GM18870 (cell line): ENCODE measurements at regions not wholly inside any gene's neighbourhood (a gene's known extent, or its start where the extent isn't known, plus 50 kb on each side); places are given as distances from the start of the nearest gene placed in this dataset.

ENCODE experiments used
- ATAC-seq: cut with Tn5 transposase; IDR thresholded peaks from one replicate; pipeline ENCODE4 v1.9.1; 2021; ENCODE audit warnings: moderate library complexity; ENCODE audit not compliant: unreplicated experiment

GRCh38 chr6:137688230-137688971 is 178.7 kb upstream of the TNFAIP3 start:
- no peak for ATAC-seq

DNA sequence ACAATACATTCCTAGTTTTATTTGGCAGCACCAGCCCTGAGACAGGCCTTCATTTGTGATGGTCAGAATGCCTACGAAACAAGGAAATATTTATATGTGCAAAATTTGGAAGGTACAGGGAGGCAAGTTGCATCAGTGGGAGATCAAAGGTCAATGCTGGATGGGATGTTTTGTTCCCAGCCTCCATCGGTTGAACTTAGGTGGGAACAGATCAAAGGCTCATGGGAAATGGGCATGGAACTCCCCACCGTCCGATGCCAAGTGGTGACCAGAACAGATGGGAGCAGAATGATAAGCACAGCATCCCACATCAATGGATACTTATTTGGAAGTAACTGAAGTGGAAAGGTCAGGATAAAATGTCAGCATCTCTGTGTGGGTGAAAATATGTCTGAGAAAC is 177.7 kb upstream of the TNFAIP3 start:
- ATAC-seq = no peak

- ATAC-seq = no peak
Observed at GRCh38 chr6:137690034-137690433, 177.0 kb upstream of the TNFAIP3 start.

DNA sequence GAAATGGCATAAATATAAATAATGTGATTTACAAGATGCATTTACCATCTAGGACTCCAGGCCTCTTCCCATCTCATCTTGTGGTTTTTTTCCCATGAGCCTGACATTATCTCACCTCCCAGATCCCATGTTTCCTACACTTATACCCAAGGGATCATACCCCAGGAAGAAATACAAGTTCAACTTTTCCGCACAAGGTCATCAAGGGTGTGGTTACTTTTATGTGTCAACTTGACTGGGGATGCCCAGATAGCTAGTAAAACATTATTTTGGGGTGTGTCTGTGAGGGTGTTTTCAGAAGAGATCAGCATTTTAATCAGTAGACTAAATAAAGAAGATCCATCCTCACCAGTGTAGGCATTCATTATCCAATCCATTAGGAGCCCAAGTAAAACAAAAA is 176.3 kb upstream of the TNFAIP3 start:
- no peak for ATAC-seq

DNA sequence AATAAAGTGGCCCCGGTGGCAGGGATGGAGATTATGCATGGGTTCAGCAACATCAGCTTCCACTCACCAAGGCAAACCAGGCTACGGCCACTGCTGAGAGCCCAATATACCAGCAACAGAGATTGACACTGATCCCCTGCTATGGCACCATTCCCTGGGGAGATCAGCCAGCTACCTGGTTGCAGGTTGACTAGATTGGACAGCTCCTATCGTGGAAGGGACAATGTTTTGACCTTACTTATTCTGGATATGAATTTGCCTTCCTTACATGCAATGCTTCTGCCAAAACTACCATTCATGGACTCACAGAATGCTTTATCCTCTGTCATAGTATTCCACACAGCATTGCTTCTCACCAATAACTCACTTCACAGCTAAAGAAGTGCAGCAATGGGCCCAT is 174.8 kb upstream of the TNFAIP3 start:
- no peak for ATAC-seq

DNA sequence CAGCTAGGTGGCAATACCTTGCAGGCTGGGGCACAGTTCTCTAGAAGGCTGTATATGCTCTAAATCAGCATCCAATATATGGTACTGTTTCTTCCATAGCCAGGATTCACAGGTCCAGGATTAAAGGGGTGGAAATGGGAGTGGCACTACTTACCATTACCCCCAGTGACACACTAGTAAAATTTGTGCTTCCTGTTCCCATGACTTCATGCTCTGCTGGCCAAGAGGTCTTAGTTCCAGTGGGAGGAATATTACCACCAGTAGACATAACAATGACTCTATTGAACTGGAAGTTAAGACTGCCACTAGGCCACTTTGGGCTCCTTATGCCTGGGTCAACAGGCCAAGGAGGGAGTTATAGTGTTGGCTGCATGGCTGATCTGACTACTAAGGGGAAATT is 174.3 kb upstream of the TNFAIP3 start:
- ATAC-seq = no peak

- no peak for ATAC-seq
Observed at GRCh38 chr6:137693711-137694110, 173.3 kb upstream of the TNFAIP3 start.

DNA sequence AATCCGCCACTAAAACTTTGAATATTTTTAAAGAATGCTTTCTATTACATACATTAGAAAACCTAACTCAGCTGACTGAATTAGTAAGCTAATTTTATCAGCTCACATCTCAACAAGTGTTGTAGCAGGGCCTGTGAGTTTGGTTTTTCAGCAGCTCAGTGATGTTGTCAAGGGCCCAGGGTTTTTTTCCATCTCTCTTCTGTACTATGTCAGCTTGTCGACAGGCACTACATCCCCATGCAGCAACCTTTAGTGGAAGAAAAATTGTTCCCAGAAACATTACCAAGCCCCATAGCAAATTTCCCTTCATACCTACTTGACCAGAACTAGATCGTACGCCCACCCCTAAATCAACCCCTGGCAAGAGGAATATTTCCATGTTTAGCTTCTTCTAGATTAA is 170.3 kb upstream of the TNFAIP3 start:
- ATAC-seq = no peak

DNA sequence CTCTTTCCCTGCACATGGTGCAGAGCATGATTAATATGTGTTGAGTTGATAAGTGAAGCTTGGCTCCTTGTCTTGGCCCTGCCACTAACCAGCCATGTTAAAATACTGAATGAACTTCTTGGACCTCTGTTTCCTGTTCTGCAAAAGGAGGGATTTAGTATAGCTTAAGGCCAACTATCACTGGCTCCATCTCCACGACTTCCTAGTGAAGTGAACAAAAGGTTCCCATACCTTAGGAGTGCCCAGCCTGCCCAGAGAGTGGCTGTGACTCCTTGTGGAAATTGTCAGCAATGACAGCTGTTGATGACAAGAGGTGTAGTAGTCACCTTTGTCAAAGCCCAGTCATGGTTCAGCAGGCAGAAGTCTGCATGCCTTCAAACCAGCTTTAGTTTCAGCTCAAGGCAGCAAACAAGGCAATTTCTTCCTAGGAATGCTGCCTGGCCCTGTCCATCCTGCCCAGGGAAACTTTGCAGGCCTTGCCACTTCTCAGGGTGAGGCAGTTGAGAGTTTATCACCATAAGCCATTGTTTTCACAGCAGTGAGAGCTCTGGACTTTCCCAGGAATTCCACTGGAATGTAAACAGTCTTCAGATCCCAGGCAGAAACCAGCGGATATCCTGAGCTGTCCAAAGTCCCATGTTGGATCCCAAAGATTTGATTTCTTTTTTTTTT is 169.7 kb upstream of the TNFAIP3 start:
- peak; percentile 82 for ATAC-seq

- no peak for ATAC-seq
Observed at GRCh38 chr6:137698636-137699030, 168.4 kb upstream of the TNFAIP3 start.

DNA sequence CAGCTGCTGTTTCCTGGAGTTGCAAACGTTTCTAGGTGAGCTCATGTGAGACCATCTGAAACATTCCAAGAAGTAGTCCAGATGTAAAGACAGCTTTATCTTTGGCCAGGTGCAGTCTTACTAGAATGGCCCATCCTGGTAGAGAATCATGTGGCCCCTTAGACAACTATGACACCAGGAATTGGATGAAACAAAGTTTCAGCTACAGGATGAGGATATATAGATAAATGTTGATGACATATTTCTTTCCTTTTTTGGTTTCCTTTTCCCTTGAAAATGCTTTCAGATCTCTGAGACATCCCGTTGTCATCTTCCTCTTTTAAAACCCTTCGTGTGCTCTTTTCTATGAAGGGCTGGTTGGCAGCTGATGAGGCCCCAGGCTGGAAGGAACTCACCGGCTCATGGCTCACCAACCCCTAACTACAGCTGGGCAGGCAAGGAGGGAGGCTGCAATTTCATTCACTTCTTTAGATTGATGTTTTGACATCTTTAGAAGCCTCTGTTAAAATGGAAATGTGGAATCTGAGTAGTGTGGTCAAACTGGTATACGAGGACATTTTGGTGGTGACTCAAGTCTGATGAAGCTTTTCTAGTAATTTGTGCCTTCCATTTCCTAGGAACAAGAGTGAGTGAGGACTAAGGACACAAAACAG is 167.9 kb upstream of the TNFAIP3 start:
- ATAC-seq = no peak

DNA sequence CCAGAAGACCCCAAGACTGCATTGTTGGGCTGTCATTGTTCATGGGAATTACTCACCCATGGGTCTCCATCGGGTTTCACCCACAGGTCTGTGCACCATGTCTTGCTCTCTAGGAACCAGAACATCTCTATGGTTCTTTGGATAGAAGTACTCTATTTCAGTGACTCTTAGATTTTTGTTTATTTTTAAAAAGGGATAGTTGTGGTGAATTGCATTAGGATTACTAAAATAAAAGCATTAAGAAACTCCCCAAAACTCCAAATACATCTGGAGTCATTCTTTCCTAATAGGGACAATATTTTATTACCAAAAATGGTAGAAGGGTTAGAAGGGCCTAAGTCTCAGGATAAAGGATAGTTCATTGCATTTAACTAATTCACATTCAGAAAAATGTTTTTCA is 166.9 kb upstream of the TNFAIP3 start:
- no peak for ATAC-seq

DNA sequence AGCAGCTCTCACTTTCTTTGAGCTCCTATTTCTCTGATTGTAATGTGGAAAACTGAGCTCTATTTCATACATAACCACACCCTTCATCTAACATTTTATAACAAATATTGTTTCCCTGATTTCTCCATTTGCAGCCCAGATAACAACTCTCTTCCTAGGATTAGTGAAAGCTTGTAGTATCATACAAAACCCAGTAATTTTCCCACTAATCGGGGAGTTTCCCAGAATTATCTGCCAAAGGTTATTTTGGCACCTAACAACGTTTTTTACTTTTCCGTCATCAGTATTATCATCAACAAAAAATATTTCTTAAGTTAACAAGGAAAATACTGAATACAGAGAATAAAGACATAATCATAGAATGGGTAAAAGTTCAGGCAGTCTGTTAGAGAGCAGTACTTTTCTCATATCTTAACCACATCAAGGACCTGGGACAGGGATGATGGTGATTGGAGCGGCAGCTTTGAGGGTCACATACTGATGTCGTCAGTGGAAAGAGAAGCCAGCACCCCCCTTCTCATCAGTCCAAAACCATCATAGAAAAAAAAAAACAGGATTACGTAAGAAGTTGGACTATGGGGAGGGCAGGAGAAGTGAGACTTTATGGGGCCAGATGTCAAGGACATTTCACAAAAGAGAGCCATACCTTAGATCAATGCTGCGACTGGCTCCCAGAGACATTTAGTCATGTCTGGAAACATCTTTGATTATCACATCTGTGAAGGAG is 166.1 kb upstream of the TNFAIP3 start:
- ATAC-seq = no peak

DNA sequence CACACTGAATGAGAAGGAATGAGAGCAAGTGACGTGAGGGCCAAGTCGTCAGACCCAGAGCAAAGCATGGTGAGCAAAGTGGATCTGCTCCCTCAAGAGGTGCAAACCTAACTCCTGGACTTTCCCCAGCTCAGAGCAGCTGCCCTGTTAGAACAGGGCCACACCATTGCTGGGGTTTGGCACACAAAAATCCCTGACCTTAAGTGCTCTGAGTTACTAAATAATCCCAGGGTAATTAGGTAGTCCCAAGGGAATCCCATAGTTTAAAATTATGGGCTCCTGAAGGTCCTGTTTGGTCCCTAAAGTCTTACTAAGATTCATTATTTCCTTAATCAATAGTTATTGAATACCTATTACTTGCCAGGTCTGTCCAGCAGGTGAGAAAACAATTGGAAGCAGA is 165.1 kb upstream of the TNFAIP3 start:
- no peak for ATAC-seq

DNA sequence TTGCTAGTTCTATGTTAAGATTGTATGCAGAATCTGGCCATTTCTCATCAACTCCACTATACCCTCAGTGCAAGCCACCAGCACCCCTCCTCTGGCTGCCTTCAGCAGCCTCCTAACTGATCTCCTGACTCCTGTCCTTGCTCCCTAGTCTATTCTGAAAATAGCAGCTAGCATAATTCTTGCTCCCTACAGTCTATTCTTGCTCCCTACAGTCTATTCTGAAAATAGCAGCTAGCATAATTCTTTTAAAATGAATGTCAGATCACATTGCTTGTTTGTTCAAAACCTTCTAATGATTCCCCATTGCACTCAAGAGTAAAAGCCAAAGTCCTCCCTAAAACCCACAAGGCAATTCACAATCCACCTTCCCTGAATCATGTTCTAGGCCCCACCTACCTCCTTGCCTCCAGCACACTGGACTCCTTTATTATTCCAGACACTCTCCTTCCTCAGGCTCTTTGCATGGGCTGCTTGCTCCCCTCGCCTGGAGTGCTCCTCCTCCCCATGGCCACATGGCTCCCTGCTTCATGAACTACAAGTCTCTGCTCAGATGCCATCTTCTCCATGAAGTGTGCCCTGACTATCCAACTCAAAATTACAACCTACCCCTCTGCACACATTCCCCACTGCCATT is 164.2 kb upstream of the TNFAIP3 start:
- ATAC-seq = no peak

- ATAC-seq = no peak
Observed at GRCh38 chr6:137704802-137705159, 162.3 kb upstream of the TNFAIP3 start.

- ATAC-seq = no peak
Observed at GRCh38 chr6:137705160-137706082, 161.6 kb upstream of the TNFAIP3 start.

- no peak for ATAC-seq
Observed at GRCh38 chr6:137706083-137706750, 160.8 kb upstream of the TNFAIP3 start.

- no peak for ATAC-seq
Observed at GRCh38 chr6:137707038-137707589, 159.9 kb upstream of the TNFAIP3 start.
